AG09309 (cell line): ENCODE measurements at regions not wholly inside any gene's neighbourhood (a gene's known extent, or its start where the extent isn't known, plus 50 kb on each side); places are given as distances from the start of the nearest gene placed in this dataset.
"Not testable (repeated sequence)": the region's sequence is repeated elsewhere in the genome, so short reads cannot be mapped to it uniquely, and the experiment has no call there.

Experiments
- DNase-seq: peaks from one replicate; pipeline ENCODE4 v3.0.0-alpha.2; 2010; ENCODE audit warnings: low read depth
- H3K4me3 ChIP-seq: 2 replicates; pipeline ENCODE4 v1.5.1; 2011; ENCODE audit warnings: mild to moderate bottlenecking, low read depth, low read length, moderate library complexity; ENCODE audit not compliant: control insufficient read depth
- TF ChIP-seq, protein P1 (sequence below): IDR thresholded peaks from 2 replicates; pipeline ENCODE4 v1.5.1; 2011; ENCODE audit warnings: mild to moderate bottlenecking, low read depth, low read length, inconsistent platforms; ENCODE audit not compliant: insufficient read depth, control insufficient read depth; ENCODE audit errors: missing control alignments

GRCh38 chr21:35473496-35473895 lies 424.4 kb upstream of the RUNX1 start:
- DNase-seq = no peak
- H3K4me3 ChIP-seq = no peak overlapping the region
- TF ChIP-seq, protein P1, sequence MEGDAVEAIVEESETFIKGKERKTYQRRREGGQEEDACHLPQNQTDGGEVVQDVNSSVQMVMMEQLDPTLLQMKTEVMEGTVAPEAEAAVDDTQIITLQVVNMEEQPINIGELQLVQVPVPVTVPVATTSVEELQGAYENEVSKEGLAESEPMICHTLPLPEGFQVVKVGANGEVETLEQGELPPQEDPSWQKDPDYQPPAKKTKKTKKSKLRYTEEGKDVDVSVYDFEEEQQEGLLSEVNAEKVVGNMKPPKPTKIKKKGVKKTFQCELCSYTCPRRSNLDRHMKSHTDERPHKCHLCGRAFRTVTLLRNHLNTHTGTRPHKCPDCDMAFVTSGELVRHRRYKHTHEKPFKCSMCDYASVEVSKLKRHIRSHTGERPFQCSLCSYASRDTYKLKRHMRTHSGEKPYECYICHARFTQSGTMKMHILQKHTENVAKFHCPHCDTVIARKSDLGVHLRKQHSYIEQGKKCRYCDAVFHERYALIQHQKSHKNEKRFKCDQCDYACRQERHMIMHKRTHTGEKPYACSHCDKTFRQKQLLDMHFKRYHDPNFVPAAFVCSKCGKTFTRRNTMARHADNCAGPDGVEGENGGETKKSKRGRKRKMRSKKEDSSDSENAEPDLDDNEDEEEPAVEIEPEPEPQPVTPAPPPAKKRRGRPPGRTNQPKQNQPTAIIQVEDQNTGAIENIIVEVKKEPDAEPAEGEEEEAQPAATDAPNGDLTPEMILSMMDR = no peak

DNA sequence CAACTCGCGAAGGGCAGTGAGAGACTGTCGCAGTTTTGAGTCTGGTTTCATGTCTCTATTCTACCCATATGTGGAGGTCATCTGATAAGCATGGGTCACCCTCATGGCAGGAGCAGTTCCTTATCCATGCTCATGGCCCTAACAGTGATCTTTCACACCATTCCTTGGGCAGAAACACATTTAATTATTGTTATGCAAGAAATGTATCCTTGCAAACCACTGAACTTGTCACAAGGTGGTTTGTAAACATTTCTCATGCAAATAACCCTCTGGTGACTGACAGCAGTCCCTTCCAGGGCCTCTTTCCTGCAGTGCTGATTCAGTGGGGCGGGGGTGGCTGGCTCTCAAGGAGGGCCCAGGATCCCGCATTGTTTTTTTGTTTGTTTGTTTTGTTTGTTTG lies 421.4 kb upstream of the RUNX1 start:
- no peak for DNase-seq
- H3K4me3 ChIP-seq = no peak overlapping the region

DNA sequence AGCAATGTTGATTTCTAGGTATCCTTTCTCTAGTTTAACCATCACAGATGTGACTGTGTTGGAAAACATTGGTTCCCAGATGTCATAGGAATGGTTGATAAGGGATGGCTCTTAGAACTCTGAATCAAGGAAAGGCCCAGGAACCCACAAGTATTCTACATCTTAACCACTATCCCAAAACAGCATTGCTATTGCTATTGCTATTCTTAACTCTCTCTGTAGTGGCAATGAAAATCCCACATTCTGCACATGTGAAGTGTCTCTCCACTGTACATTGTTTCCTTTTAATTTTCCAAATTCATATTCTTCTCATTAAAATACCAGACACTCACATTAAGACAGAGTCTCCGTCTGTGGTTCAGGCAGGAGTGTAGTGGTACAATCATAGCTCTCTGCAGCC lies 420.4 kb upstream of the RUNX1 start:
- no peak overlapping the region for H3K4me3 ChIP-seq
- DNase-seq = peak; percentile 35
- TF ChIP-seq, protein P1 = no peak

More for the DNA sequence above, 421.4 kb upstream of the RUNX1 start:
- TF ChIP-seq, protein P1 = no peak

GRCh38 chr21:35468991-35469390 lies 419.9 kb upstream of the RUNX1 start:
- no peak for DNase-seq
- TF ChIP-seq, protein P1 = no peak
- H3K4me3 ChIP-seq = no peak overlapping the region

- DNase-seq = peak; percentile 31
- no peak overlapping the region for H3K4me3 ChIP-seq
- TF ChIP-seq, protein P1 = no peak
Observed at GRCh38 chr21:35467566-35467965, 418.5 kb upstream of the RUNX1 start.

GRCh38 chr21:35466681-35467080 lies 417.6 kb upstream of the RUNX1 start:
- H3K4me3 ChIP-seq, DNase-seq: not testable (repeated sequence)

- TF ChIP-seq, protein P1 = no peak
- H3K4me3 ChIP-seq = no peak overlapping the region
Observed at GRCh38 chr21:35465741-35466140, 416.6 kb upstream of the RUNX1 start.

More at GRCh38 chr21:35465741-35466140, 416.6 kb upstream of the RUNX1 start:
- DNase-seq = no peak
